Cardiac fibroblast (primary cell): ENCODE measurements at regions not wholly inside any gene's neighbourhood (a gene's known extent, or its start where the extent isn't known, plus 50 kb on each side); places are given as distances from the start of the nearest gene placed in this dataset.

ENCODE experiments used
- DNase-seq, 2 donors: peaks; one replicate each; pipeline versions ENCODE4 v3.0.0 to v3.0.0-alpha.2; 2010; ENCODE audit warnings: low read depth in 2 of 2
- H3K4me3 ChIP-seq, 2 donors: replicated peaks in 1 of 2; 1 replicate in 1 of 2; 2 replicates in 1 of 2; pipeline ENCODE4 v1.5.1; 2011; ENCODE audit warnings: low read depth in 2 of 2, low read length in 2 of 2, mild to moderate bottlenecking in 2 of 2, moderate library complexity in 1 of 2
- TF ChIP-seq, protein P1 (sequence below): IDR thresholded peaks from one replicate; pipeline ENCODE4 v1.5.1; 2011; ENCODE audit warnings: low read depth, mild to moderate bottlenecking, low read length, inconsistent platforms

DNA sequence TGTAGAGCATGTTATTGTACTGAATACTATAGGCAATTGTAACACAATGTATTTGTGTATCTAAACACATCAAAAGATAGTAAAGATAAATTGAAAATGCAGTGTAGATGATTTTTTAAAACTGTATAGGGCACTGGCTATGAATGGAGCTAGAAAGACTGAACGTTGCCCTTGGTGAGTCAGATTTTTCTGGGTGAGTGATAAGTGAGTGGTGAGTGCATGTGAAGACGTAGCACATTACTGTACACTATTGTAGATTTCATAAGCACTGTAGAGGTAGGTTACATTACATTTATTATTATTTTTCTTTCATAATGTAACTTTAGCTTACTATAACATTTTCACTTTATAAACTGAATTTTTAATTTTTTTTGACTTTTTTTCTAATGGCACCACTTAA is 1491.6 kb downstream of the TECRL start:
- no peak for DNase-seq
- TF ChIP-seq, protein P1, sequence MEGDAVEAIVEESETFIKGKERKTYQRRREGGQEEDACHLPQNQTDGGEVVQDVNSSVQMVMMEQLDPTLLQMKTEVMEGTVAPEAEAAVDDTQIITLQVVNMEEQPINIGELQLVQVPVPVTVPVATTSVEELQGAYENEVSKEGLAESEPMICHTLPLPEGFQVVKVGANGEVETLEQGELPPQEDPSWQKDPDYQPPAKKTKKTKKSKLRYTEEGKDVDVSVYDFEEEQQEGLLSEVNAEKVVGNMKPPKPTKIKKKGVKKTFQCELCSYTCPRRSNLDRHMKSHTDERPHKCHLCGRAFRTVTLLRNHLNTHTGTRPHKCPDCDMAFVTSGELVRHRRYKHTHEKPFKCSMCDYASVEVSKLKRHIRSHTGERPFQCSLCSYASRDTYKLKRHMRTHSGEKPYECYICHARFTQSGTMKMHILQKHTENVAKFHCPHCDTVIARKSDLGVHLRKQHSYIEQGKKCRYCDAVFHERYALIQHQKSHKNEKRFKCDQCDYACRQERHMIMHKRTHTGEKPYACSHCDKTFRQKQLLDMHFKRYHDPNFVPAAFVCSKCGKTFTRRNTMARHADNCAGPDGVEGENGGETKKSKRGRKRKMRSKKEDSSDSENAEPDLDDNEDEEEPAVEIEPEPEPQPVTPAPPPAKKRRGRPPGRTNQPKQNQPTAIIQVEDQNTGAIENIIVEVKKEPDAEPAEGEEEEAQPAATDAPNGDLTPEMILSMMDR = no peak
- no peak overlapping the region for H3K4me3 ChIP-seq

DNA sequence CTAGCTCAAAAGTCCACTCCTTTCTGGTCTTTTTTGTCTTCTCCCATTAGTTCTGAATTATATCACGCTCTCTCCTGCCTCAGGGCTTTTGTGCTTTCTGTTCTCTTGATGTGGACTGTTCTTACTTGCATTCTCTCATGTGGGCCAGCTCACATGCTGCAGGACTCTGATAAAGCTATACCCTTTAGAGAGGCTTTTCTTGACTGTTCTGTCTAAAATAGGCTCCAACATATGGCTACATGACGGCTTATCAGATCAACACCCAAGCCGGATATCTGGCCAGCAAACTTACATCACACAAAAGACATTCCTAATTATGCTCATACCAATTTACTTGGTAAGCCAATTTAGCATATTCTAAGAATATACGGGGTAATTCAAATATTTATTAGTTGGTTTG is 1494.5 kb downstream of the TECRL start:
- TF ChIP-seq, protein P1 = no peak
- no peak overlapping the region for H3K4me3 ChIP-seq
- DNase-seq = no peak

- no peak for DNase-seq
- TF ChIP-seq, protein P1 = no peak
- no peak overlapping the region for H3K4me3 ChIP-seq
These were observed 1496.2 kb downstream of the TECRL start for GRCh38 chr4:62913065-62913464.

- H3K4me3 ChIP-seq = no peak overlapping the region
- no peak for DNase-seq
- TF ChIP-seq, protein P1 = no peak
These were observed 1496.7 kb downstream of the TECRL start for GRCh38 chr4:62912531-62912930.

DNA sequence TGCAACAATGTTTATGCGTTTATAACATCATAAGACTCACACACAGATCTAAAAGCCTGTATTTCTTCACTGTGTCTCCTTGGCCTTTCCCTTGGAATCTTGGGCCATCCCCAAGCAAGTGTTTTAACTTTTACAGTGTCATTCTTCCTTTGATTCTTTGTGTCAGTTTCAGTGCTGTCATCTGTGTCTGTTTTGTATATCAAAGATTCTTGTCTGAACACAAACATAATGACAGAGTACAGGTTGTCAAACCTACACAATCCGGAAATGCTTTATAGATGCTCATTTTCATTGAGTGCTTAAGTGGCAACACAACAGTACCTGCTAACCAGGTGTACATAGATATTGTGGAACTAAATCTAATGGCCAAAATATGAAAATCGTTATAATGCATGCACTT is 1500.0 kb downstream of the TECRL start:
- H3K4me3 ChIP-seq = no peak overlapping the region
- DNase-seq = no peak
- TF ChIP-seq, protein P1 = no peak

DNA sequence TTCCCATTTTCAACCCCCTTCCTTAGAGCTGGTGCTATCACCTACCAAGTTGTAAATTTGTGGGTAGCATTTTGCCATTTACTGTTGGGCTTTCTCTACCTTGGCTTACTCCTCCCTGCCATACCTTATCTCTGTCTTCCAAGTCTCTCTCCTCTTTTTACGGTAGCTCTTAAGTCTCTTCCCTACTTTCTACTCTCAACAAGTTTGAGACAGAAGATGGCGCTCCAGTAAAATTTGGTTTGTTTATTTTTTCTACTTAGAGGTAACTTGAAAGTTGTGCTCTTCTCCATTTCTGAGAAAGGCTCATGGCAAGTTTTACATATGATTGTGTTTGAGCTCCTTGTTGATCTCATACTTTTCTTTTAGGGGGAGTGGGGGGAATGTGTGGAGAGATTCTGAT is 1508.1 kb downstream of the TECRL start:
- TF ChIP-seq, protein P1 = no peak
- no peak overlapping the region for H3K4me3 ChIP-seq
- DNase-seq = no peak

DNA sequence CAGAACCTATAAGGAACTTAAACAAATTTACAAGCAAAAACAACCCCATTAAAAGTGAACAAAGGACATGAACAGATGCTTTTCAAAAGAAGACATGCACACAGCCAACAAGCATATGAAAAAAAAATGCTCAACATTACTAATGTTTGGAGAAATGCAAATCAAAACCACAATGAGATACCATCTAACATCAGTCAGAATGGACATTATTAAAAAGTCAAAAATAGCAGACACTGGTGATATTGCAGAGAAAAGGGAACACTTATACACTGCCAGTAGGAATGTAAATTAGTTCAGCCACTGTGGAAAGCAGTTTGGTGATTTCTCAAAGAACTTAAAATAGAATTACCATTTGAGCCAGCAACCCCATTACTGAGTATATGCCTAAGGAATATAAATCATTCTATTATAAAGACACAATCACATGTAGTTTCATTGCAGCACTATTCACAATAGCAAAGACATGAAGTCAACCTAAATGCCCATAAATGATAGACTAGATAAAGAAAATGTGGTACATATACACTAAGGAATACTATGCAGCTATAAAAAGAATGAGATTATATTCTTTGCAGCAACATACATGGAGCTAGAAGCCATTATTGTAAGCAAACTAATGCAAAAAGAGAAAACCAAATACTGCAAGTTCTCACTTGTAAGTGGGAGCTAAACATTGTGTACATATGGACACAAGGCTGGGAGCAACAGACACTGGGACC is 1509.4 kb downstream of the TECRL start:
- H3K4me3 ChIP-seq = no peak overlapping the region
- TF ChIP-seq, protein P1 = no peak
- DNase-seq = no peak
